ENCODE measurements at regions not wholly inside any gene's neighbourhood (a gene's known extent, or its start where the extent isn't known, plus 50 kb on each side); places are given as distances from the start of the nearest gene placed in this dataset.

DNA sequence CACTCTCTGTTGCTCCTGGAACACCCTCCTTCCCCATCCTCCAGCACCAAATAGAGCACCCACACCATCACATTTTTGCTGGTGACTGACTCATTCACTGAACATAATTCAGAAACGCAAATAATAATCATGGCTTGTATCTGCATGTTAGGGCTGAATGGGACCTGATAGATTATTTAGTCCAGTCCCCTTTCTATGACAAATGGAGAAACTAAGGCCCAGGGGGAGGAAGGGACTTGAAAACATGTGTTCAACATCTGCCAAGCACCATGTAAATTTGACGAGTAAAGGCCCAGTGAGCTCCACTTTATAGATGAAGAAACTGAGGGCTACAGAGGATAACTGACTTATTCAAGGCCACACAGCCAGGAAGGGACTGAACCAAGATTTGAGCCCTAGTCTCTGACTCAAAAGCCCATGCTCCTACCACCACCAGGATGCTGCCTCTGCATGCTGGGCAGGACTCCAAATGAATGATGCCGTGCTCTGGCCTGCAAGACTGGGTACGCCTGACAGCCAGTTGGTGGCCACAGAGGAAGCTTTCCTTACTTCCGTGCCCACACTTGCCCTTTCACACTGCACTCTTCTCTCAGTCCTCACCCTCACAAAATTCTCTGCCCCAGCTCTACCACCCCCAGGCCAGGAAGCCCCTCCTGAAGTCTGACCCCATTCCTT, 133.3 kb upstream of the PJA1 start:
- H3K4me1 ChIP-seq: no peaks in the 10 kb centered on the region
- no peaks in the 10 kb centered on the region for H3K36me3 ChIP-seq
- no peaks in the 10 kb centered on the region for H3K9me3 ChIP-seq
- no peak for ATAC-seq
- H3K27ac ChIP-seq: no peak overlapping the region
- 67% methylated on average over 5 of the region's 5 CpGs for whole genome bisulfite sequencing (ENCODE audit: insufficient coverage, low coverage, low lambda C conversion rate, missing lambda C conversion rate)
- TF ChIP-seq, protein P1, sequence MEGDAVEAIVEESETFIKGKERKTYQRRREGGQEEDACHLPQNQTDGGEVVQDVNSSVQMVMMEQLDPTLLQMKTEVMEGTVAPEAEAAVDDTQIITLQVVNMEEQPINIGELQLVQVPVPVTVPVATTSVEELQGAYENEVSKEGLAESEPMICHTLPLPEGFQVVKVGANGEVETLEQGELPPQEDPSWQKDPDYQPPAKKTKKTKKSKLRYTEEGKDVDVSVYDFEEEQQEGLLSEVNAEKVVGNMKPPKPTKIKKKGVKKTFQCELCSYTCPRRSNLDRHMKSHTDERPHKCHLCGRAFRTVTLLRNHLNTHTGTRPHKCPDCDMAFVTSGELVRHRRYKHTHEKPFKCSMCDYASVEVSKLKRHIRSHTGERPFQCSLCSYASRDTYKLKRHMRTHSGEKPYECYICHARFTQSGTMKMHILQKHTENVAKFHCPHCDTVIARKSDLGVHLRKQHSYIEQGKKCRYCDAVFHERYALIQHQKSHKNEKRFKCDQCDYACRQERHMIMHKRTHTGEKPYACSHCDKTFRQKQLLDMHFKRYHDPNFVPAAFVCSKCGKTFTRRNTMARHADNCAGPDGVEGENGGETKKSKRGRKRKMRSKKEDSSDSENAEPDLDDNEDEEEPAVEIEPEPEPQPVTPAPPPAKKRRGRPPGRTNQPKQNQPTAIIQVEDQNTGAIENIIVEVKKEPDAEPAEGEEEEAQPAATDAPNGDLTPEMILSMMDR (IDR thresholded peaks at IDR 0.05): no peak
- TF ChIP-seq POLR2A (IDR thresholded peaks at IDR 0.05): no peak
- H3K27me3 ChIP-seq: no peaks in the 10 kb centered on the region
- H3K4me3 ChIP-seq: no peak overlapping the region
- no peak for DNase-seq
- intact Hi-C loops (cut with DNase I): no loop called here

DNA sequence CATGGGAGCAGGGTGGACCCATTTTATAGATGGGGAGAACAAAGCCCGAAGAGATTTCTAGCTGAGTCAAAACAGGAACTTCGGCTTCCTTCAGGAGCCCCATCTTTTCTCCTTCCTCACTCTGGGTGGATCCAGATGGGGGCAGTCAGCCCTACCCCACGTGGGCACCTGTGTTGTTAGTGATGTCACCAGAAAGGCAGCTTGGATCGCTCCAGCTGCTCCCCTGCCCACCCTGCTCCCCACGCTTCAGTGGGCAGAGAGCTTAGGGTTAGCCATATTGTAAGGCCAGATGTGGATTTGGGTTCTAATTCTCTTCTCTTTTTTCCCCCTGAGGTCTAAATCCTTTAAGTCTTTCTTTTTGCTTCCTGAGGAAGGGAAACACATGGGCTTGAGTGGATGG, 132.3 kb upstream of the PJA1 start:
- 42% methylated on average over 5 of the region's 5 CpGs for WGBS (ENCODE audit: insufficient coverage, low coverage, low lambda C conversion rate, missing lambda C conversion rate)
- DNase-seq: no peak
- Histone ChIP-seq H3K4me1 (no peaks in the 10 kb centered on the region), H3K27me3 (no peaks in the 10 kb centered on the region), H3K36me3 (no peaks in the 10 kb centered on the region), H3K9me3 (no peaks in the 10 kb centered on the region), H3K27ac (no peak overlapping the region), H3K4me3 (no peak overlapping the region)
- ATAC-seq: no peak
- no peak for TF ChIP-seq POLR2A (IDR thresholded peaks at IDR 0.05)
- TF ChIP-seq, protein P1 (IDR thresholded peaks at IDR 0.05): no peak
- intact Hi-C loops (cut with DNase I): no loop called here

DNA sequence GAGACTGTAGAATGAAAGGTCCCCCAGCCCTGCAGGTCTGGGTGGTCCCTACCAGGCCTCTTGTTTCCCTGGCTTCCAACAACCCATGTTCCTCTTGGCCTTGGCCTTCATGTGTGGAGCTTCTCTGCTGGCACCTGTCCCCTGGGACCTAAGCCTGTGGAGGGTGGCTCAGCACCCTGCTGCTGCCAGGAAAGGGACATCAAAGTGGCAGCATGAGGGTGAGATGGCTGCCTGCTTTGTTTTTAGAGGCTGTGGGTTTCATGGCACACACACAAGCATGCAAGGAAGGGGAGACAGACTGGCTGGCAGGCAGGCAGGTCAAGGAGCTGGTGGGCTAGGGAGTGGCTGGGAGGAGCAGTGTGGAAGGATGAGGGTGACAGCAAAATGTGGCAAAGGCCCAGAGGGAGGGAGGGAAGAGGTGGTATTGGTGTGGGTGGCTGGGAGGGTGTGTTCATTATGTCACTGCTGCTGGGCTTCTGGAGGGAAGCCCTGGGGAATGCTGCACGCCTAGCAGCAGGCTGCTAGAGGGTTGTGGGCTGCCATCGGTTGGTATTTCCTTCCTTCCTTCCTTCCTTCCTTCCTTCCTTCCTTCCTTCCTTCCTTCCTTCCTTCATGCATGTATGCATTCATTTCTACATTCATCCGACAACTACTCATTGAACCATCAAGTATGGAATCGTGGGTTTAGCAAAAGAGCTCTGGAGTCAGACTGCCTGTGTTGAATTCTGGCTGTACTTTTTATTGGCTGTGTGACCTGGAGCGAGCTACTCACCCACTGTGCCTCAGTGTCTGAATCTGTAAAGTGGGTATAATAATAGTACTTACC, 128.7 kb upstream of the PJA1 start:
- H3K36me3 ChIP-seq: no peaks in the 10 kb centered on the region
- H3K4me3 ChIP-seq: no peak overlapping the region
- H3K4me1 ChIP-seq: no peaks in the 10 kb centered on the region
- DNase-seq: no peak
- intact Hi-C loops (cut with DNase I): no loop called here
- H3K27me3 ChIP-seq: no peaks in the 10 kb centered on the region
- no peak overlapping the region for H3K27ac ChIP-seq
- 59% methylated on average over 5 of the region's 5 CpGs for WGBS (ENCODE audit: insufficient coverage, low coverage, low lambda C conversion rate, missing lambda C conversion rate)
- no peaks in the 10 kb centered on the region for H3K9me3 ChIP-seq
- no peak for ATAC-seq
- TF ChIP-seq, protein P1 (IDR thresholded peaks at IDR 0.05): no peak
- no peak for TF ChIP-seq POLR2A (IDR thresholded peaks at IDR 0.05)

DNA sequence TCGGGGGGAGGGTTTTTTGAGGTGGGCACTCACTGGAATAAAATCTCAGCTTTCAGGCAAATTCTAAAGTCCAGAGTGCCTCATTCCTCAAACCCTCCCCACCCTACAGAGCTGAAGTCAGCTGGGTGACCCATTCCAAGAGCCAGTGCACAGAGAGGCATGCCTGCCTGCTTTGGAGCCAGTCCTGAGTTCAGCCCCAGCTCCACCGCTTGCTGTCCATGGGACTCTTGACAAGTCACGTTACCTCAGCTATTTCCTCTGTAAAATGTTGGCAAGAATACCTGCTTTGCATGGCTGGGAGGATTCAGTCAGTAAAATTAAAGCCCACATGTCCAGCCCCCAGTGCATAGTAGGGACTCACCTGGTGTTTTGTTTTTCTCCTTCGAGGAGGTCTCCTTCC, 125.9 kb upstream of the PJA1 start:
- TF ChIP-seq POLR2A (IDR thresholded peaks at IDR 0.05): no peak
- TF ChIP-seq, protein P1 (IDR thresholded peaks at IDR 0.05): no peak
- intact Hi-C loops (cut with DNase I): no loop called here
- no peaks in the 10 kb centered on the region for H3K9me3 ChIP-seq
- H3K4me3 ChIP-seq: no peak overlapping the region
- ATAC-seq (no peak), DNase-seq (no peak)
- 14% methylated on average over 4 of the region's 4 CpGs for WGBS (ENCODE audit: insufficient coverage, low coverage, low lambda C conversion rate, missing lambda C conversion rate)
- H3K27ac ChIP-seq: no peak overlapping the region
- no peaks in the 10 kb centered on the region for H3K27me3 ChIP-seq
- H3K4me1 ChIP-seq: no peaks in the 10 kb centered on the region
- H3K36me3 ChIP-seq: no peaks in the 10 kb centered on the region
